ENCODE measurements at regions not wholly inside any gene's neighbourhood (a gene's known extent, or its start where the extent isn't known, plus 50 kb on each side); places are given as distances from the start of the nearest gene placed in this dataset.

DNA sequence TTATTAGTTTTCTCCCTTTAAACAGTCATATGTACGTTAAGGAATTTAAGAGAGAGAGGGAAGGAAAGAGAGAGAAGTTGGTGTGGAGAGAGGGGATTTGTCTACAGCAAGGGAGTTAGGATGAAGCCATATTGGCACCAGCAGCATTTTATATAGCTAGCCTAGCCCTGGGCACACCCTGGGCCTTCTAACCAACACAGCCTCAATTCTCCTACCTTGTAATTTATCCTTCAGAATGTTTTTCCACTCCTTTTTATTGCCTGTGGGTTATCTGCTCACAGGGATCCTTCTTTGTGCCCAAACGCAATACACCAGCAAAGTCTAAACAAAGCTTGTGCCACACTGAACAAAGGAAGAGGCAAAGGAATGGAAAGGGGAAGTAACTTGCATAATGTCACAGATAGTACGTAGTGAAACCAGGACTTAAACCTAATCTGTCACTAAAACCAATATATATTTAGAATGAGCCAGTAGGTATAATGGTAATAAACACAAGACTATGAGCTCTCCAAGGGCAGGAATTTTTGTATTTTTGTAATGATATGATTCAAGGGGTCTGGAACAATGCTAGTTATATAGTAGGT lies 613.8 kb upstream of the TENM4 start:
- intact Hi-C loops (cut with DNase I): no loop called here
- ATAC-seq (no peak), DNase-seq (no peak)
- no peaks in the 10 kb centered on the region for H3K4me1 ChIP-seq (ENCODE audit: control insufficient read depth, insufficient read depth, low read length)
- no peak overlapping the region for H3K27ac ChIP-seq (ENCODE audit: low read length)
- no peaks in the 10 kb centered on the region for H3K9me3 ChIP-seq (ENCODE audit: control insufficient read depth, low read length)
- H3K27me3 ChIP-seq (ENCODE audit: control insufficient read depth, insufficient read depth): no peaks in the 10 kb centered on the region
- 65% methylated on average over 3 of the region's 3 CpGs for WGBS
- H3K4me3 ChIP-seq (ENCODE audit: low read length): no peak overlapping the region

DNA sequence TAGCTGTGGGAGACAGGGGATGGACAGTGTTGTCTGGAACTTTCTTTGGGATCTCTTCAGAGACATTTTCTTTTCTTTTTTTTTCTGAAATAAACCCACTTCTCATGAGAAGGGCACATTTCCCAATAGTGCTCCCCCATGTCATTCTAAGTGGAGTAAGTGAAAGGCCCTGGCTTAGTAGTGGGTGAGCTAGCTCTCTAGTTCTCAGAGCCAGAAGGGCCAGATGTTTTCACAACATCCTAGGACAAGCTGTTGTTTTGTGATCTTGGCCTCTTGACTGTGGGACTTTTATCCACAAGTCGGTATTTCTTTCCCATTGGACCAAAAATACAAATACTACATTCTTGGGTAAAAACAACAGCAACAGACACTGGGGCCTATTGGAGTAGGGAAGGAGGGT lies 607.7 kb upstream of the TENM4 start:
- 38% methylated on average over 1 of the region's 1 CpG for WGBS
- intact Hi-C loops (cut with DNase I): no loop called here

DNA sequence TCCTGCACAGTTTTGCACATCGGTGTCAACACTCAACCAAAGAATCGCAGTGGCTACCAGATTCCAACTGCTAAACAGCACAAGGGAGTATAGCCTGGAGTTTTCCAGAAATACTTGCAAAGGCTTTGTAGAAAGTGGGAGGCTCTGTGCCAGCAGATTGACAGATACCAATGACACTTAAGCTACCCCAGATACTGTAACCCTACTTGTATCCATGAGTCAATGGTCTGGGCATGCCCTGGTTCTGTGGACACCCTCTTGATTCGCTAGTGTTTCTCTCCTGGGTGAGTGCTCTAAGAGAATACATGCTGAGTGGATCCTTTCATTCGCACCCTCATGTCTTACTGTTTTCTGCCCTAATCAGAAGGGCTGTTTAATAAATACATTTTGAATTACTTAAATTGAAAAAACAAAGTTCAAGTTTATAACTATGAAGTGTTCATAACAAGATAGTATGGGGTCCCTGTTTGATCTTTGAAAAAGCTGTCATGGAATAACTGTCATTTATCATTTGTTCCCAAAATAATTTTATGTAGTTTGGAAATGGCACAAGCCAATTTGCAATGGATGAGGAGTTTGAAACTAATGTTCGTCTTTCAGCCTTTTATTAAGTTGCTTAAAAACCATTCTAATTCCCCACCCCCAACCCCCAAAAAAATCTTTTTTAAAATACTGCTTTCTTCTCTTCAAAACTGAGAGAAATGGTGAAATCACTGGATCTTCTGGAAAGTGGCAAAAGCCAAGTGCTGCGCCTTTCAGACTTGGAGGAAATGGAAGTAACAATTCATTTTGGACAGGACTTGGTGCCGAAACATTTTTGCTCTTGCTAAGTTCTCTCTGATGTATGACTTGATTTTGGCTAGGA lies 600.5 kb upstream of the TENM4 start:
- H3K27me3 ChIP-seq (ENCODE audit: control insufficient read depth, insufficient read depth): no peaks in the 10 kb centered on the region
- no peak overlapping the region for H3K4me3 ChIP-seq (ENCODE audit: low read length)
- no peaks in the 10 kb centered on the region for H3K4me1 ChIP-seq (ENCODE audit: control insufficient read depth, insufficient read depth, low read length)
- H3K27ac ChIP-seq (ENCODE audit: low read length): no peak overlapping the region
- DNase-seq (no peak), ATAC-seq (no peak)
- no peaks in the 10 kb centered on the region for H3K9me3 ChIP-seq (ENCODE audit: control insufficient read depth, low read length)
- WGBS: 68% methylated on average over 7 of the region's 7 CpGs
- intact Hi-C loops (cut with DNase I): no loop called here

More for the DNA sequence above, 607.7 kb upstream of the TENM4 start:
- no peaks in the 10 kb centered on the region for H3K4me1 ChIP-seq (ENCODE audit: control insufficient read depth, insufficient read depth, low read length)
- no peaks in the 10 kb centered on the region for H3K27me3 ChIP-seq (ENCODE audit: control insufficient read depth, insufficient read depth)
- DNase-seq (no peak), ATAC-seq (peak; percentile 45 to 65)
- H3K27ac ChIP-seq (ENCODE audit: low read length): no peak overlapping the region
- H3K4me3 ChIP-seq (ENCODE audit: low read length): no peak overlapping the region
- no peaks in the 10 kb centered on the region for H3K9me3 ChIP-seq (ENCODE audit: control insufficient read depth, low read length)

DNA sequence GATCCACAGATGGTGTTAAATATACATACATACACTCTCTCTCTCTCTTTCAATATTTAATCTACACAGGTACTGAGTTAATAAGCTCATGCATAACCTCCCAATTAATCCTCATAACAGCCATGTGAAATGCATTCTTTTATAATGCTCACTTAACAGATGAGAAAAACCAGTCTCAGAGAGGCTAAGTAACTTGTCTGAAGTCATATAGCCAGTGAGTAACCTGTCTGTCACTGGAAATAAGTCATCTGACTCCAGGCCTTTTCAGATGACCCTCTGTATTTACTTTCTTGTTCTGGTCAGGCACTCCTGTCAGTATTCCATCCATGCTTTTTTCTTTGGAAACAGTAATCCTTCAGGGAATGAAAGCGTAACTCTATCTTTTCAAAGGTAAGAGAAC lies 594.0 kb upstream of the TENM4 start:
- ATAC-seq (no peak), DNase-seq (no peak)
- 83% methylated on average over 1 of the region's 1 CpG for WGBS
- no peaks in the 10 kb centered on the region for H3K9me3 ChIP-seq (ENCODE audit: control insufficient read depth, low read length)
- intact Hi-C loops (cut with DNase I): no loop called here
- H3K4me1 ChIP-seq (ENCODE audit: control insufficient read depth, insufficient read depth, low read length): no peaks in the 10 kb centered on the region
- H3K27me3 ChIP-seq (ENCODE audit: control insufficient read depth, insufficient read depth): no peaks in the 10 kb centered on the region
- no peak overlapping the region for H3K27ac ChIP-seq (ENCODE audit: low read length)
- no peak overlapping the region for H3K4me3 ChIP-seq (ENCODE audit: low read length)

DNA sequence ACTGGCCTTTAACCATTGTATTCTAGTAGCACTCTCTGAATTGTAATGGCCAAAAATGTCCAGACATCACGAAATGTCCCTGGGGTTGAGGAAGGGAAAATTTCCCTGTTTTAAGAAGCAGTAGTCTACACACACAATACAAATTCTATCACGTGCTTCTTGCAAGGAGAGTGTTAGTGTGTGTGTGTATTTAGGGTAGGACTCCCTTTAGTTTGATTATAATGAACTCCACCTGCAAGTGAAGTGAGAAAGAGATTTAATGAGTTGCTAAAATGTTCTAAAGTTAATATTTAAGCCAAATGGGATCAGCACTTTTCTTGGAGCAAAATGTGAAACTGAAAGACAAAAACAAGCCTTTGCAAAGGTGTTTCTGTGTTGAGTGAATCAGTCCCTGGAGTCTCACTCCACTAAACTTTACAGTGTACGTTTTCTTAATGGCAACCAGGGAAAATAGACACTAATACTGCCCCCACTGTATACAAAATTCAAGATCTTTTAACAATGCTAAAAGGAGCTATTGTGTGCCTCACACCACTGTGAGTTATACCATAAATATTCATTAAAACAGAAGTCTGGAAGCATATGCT lies 590.3 kb upstream of the TENM4 start:
- ATAC-seq (no peak), DNase-seq (no peak)
- no peak overlapping the region for H3K4me3 ChIP-seq (ENCODE audit: low read length)
- H3K27me3 ChIP-seq (ENCODE audit: control insufficient read depth, insufficient read depth): no peaks in the 10 kb centered on the region
- H3K4me1 ChIP-seq (ENCODE audit: control insufficient read depth, insufficient read depth, low read length): no peaks in the 10 kb centered on the region
- intact Hi-C loops (cut with DNase I): no loop called here
- H3K27ac ChIP-seq (ENCODE audit: low read length): no peak overlapping the region
- no peaks in the 10 kb centered on the region for H3K9me3 ChIP-seq (ENCODE audit: control insufficient read depth, low read length)
- WGBS: 66% methylated on average over 3 of the region's 3 CpGs

DNA sequence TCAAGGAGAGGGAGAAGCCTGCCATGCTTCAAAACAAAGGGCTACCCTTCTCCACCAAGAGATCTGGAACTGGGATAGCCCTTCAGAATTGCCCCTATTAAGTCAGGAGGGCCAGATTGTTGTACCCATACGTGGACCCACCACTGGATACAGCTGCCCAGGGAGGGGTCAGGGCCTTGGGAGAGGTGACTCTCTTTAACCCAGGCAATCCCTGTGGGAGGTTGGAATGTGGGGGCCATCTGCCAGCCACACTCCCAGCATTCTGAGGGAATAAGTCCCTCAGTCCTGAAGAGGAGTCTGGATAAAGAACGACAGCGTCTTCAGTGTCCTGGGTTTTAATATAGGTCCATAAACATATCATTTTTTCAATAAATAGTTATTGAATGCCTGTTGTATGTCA lies 588.2 kb upstream of the TENM4 start:
- DNase-seq (no peak), ATAC-seq (no peak)
- no peaks in the 10 kb centered on the region for H3K9me3 ChIP-seq (ENCODE audit: control insufficient read depth, low read length)
- 60% methylated on average over 3 of the region's 3 CpGs for WGBS
- H3K27me3 ChIP-seq (ENCODE audit: control insufficient read depth, insufficient read depth): no peaks in the 10 kb centered on the region
- no peak overlapping the region for H3K27ac ChIP-seq (ENCODE audit: low read length)
- no peaks in the 10 kb centered on the region for H3K4me1 ChIP-seq (ENCODE audit: control insufficient read depth, insufficient read depth, low read length)
- no peak overlapping the region for H3K4me3 ChIP-seq (ENCODE audit: low read length)
- intact Hi-C loops (cut with DNase I): no loop called here

DNA sequence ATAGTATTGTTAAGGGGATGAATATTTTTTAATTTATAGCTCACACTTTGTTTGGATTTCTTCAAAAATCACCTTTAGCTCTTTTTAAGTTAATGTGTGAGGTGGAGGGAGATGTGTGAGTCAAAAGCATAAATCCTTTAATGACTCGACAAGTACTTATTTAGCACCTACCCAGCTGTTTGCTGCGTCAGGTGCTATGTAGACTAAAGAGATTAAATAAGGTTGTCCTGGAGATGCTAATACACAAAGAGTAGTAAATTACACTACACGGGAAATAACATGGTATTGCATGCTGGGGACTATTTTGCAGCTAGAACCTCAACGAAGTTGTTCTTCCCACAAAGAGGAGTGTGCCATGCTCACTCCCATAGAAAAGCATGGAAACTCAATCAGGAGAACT lies 583.3 kb upstream of the TENM4 start:
- intact Hi-C loops (cut with DNase I): no loop called here
- Histone ChIP-seq H3K4me3 (ENCODE audit: low read length) (no peak overlapping the region), H3K27me3 (ENCODE audit: control insufficient read depth, insufficient read depth) (no peaks in the 10 kb centered on the region), H3K4me1 (ENCODE audit: control insufficient read depth, insufficient read depth, low read length) (no peaks in the 10 kb centered on the region), H3K9me3 (ENCODE audit: control insufficient read depth, low read length) (no peaks in the 10 kb centered on the region), H3K27ac (ENCODE audit: low read length) (no peak overlapping the region)
- no peak for DNase-seq
- 70% methylated on average over 4 of the region's 4 CpGs for WGBS
- ATAC-seq: no peak

DNA sequence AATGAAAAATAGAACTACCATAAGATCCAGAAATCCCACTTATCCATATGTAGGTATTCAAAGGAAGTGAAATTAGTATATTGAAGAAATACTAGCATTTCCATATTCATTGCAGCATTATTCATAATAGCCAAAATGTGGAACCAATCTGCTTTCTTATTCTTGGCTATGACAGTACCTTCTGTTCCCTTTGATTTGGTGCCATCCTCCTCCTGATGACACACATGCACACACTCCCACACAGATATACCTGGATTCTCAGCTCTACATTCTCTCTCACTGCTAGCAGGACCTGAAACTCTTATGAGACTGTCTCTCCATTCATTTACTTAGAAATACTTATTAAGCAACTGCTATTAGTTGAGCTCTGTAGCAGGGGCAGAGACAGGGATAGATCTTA lies 582.6 kb upstream of the TENM4 start:
- intact Hi-C loops (cut with DNase I): no loop called here
- Histone ChIP-seq H3K9me3 (ENCODE audit: control insufficient read depth, low read length) (no peaks in the 10 kb centered on the region), H3K4me1 (ENCODE audit: control insufficient read depth, insufficient read depth, low read length) (no peaks in the 10 kb centered on the region), H3K4me3 (ENCODE audit: low read length) (no peak overlapping the region), H3K27ac (ENCODE audit: low read length) (no peak overlapping the region), H3K27me3 (ENCODE audit: control insufficient read depth, insufficient read depth) (no peaks in the 10 kb centered on the region)
- ATAC-seq (no peak), DNase-seq (no peak)

DNA sequence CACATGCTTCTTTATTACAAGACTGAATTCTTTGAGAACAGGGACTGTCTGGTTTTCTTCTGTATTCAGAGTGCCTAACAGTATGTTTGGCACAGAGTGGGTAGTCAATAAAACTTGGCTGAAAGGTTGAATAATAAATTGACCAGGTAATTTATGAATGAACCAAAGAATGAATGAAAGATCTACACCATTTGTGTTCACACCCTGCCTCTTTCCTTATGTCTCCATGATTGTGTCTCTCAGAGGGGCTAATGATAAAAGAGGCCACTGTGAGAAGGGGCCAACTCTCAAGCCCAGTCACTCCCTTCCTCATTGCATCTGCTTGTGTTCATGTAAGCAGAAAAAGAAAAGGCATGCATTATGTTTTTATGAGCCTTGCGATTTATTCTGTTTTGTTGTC lies 569.7 kb upstream of the TENM4 start:
- Histone ChIP-seq H3K9me3 (ENCODE audit: control insufficient read depth, low read length) (no peaks in the 10 kb centered on the region), H3K27ac (ENCODE audit: low read length) (no peak overlapping the region), H3K27me3 (ENCODE audit: control insufficient read depth, insufficient read depth) (no peaks in the 10 kb centered on the region), H3K4me1 (ENCODE audit: control insufficient read depth, insufficient read depth, low read length) (no peaks in the 10 kb centered on the region), H3K4me3 (ENCODE audit: low read length) (no peak overlapping the region)
- DNase-seq: no peak
- WGBS: 90% methylated on average over 1 of the region's 1 CpG
- ATAC-seq: no peak
- intact Hi-C loops (cut with DNase I): no loop called here

DNA sequence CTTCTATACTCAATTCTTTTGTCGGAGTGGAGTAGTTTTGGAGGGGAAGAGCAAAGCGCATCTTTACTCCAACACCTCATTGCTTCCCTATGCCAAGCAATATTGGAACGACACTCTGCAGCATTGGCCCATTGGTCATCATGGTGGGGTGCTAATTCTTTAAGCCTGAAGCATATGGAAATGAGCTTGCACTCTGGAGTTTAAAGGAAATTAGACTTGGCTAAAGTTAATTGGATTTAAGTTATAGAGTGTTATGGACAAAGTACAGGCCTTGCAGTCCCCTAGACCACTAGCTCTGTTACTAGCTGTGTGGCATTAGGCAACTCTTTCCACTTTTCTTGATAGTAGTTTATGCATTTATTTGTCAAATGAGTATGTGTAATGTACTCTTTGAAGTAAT lies 568.3 kb upstream of the TENM4 start:
- DNase-seq (no peak), ATAC-seq (no peak)
- Histone ChIP-seq H3K27me3 (ENCODE audit: control insufficient read depth, insufficient read depth) (no peaks in the 10 kb centered on the region), H3K9me3 (ENCODE audit: control insufficient read depth, low read length) (no peaks in the 10 kb centered on the region), H3K27ac (ENCODE audit: low read length) (no peak overlapping the region), H3K4me3 (ENCODE audit: low read length) (no peak overlapping the region), H3K4me1 (ENCODE audit: control insufficient read depth, insufficient read depth, low read length) (no peaks in the 10 kb centered on the region)
- 92% methylated on average over 3 of the region's 3 CpGs for WGBS
- intact Hi-C loops (cut with DNase I): no loop called here

DNA sequence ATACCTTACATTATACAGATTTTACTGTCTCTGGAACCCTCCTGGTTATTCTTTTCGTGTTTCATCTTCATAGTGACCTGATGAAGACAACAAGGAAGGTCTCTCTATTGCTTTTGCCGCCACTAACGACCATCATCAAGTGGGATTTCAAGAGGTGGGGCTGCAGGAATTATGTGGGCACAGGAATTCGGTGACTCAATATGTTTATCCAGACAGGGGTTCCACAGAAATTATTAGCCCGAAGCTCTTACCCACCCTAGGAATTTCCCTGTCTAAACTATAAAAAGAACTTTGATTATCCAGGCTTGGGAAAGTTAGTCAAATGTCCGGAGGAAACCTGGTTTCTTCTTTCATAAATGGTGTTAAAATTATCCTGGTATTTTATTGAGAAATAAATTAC lies 566.8 kb upstream of the TENM4 start:
- no peak overlapping the region for H3K4me3 ChIP-seq (ENCODE audit: low read length)
- ATAC-seq (no peak), DNase-seq (no peak)
- no peaks in the 10 kb centered on the region for H3K4me1 ChIP-seq (ENCODE audit: control insufficient read depth, insufficient read depth, low read length)
- H3K9me3 ChIP-seq (ENCODE audit: control insufficient read depth, low read length): no peaks in the 10 kb centered on the region
- intact Hi-C loops (cut with DNase I): no loop called here
- WGBS: 61% methylated on average over 6 of the region's 6 CpGs
- H3K27me3 ChIP-seq (ENCODE audit: control insufficient read depth, insufficient read depth): no peaks in the 10 kb centered on the region
- H3K27ac ChIP-seq (ENCODE audit: low read length): no peak overlapping the region
